Right ventricle myocardium superior (tissue), 1 donor: ENCODE measurements at regions not wholly inside any gene's neighbourhood (a gene's known extent, or its start where the extent isn't known, plus 50 kb on each side); places are given as distances from the start of the nearest gene placed in this dataset.
"Not testable (repeated sequence)": the region's sequence is repeated elsewhere in the genome, so short reads cannot be mapped to it uniquely, and the experiment has no call there.

ENCODE experiments used
- ATAC-seq: fragments of 200-7000 bp; cut with Tn5 transposase; one replicate; pipeline ENCODE4 v1.9.1; 2020; ENCODE audit warnings: mild to moderate bottlenecking; ENCODE audit not compliant: poor library complexity
- DNase-seq: peaks from one replicate; pipeline ENCODE4 v3.0.0-alpha.2; 2020
- intact Hi-C: fragments of 100-400 bp; cut with DNase I; formaldehyde crosslinking; loops from one replicate; pipeline ENCODE4 v1.11.2; 2022
- donor health status: DM: no; HTN: yes; CAD: no; lungs with severe emphysema.

- intact Hi-C loops, result no loop called here
- ATAC-seq (no peak), DNase-seq (no peak)
Observed at GRCh38 chr4:100609810-100610209, 92.0 kb upstream of the EMCN start.

GRCh38 chr4:100608651-100609050 lies 90.8 kb upstream of the EMCN start:
- ATAC-seq, intact Hi-C loops, DNase-seq: not testable (repeated sequence)

- no peak for ATAC-seq
- no peak for DNase-seq
- intact Hi-C loops, result no loop called here
Observed at GRCh38 chr4:100605144-100605543, 87.3 kb upstream of the EMCN start.

GRCh38 chr4:100593935-100594334 lies 76.1 kb upstream of the EMCN start:
- DNase-seq (no peak), ATAC-seq (no peak)
- intact Hi-C loops, result no loop called here

- ATAC-seq (peak; percentile 79), DNase-seq (peak; percentile 55)
- intact Hi-C loops, result no loop called here
Observed at GRCh38 chr4:100591161-100591876, 73.5 kb upstream of the EMCN start.

GRCh38 chr4:100590325-100590724 lies 72.5 kb upstream of the EMCN start:
- DNase-seq (no peak), ATAC-seq (no peak)
- intact Hi-C loops, result no loop called here

GRCh38 chr4:100588076-100588475 lies 70.3 kb upstream of the EMCN start:
- intact Hi-C loops, result no loop called here
- ATAC-seq, result no peak

GRCh38 chr4:100582146-100582545 lies 64.3 kb upstream of the EMCN start:
- no peak for DNase-seq
- ATAC-seq, result no peak
- intact Hi-C loops, result no loop called here

More at GRCh38 chr4:100588076-100588475, 70.3 kb upstream of the EMCN start:
- no peak for DNase-seq

- ATAC-seq, result no peak
- intact Hi-C loops, result no loop called here
- DNase-seq, result no peak
Observed at GRCh38 chr4:100581337-100581736, 63.5 kb upstream of the EMCN start.

- DNase-seq (no peak), ATAC-seq (no peak)
- intact Hi-C loops, result no loop called here
Observed at GRCh38 chr4:100576570-100576969, 58.7 kb upstream of the EMCN start.

GRCh38 chr4:100574607-100575006 lies 56.8 kb upstream of the EMCN start:
- intact Hi-C loops, result no loop called here
- DNase-seq, result no peak
- no peak for ATAC-seq

GRCh38 chr4:100569196-100569595 lies 51.4 kb upstream of the EMCN start:
- DNase-seq (no peak), ATAC-seq (no peak)
- intact Hi-C loops, result no loop called here
